ENCODE measurements at regions not wholly inside any gene's neighbourhood (a gene's known extent, or its start where the extent isn't known, plus 50 kb on each side); places are given as distances from the start of the nearest gene placed in this dataset.

DNA sequence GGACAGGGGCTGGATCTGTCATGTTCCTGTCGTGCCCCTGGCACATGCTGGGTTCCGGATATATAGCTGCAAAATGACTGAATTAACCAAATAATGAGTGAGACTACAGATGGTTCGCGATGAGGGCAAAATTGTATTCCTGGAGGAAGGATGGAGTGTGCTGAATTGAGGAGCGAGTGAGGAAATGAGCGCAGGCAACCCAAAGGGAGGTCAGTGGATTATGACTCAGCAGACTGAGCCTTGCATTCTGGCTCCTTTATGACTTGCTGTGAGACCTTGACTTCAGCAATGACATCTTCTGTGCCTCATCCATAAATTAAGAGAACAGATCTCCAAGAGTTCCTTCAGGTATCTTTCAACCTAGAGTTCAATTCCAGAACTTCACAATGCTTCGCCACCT lies 115.0 kb upstream of the CLDN10 start:
- DNase-seq (no peak), ATAC-seq (no peak)
- intact Hi-C loops (cut with DNase I) = no loop called here
- Histone ChIP-seq H3K27me3 (ENCODE audit: low read depth) (no peaks in the 10 kb centered on the region), H3K4me1 (peaks cover 4% of the 10 kb centered on the region), H3K4me3 (no peak overlapping the region), H3K9me3 (no peaks in the 10 kb centered on the region), H3K36me3 (no peaks in the 10 kb centered on the region), H3K27ac (no peak overlapping the region)
- TF ChIP-seq, protein P1, sequence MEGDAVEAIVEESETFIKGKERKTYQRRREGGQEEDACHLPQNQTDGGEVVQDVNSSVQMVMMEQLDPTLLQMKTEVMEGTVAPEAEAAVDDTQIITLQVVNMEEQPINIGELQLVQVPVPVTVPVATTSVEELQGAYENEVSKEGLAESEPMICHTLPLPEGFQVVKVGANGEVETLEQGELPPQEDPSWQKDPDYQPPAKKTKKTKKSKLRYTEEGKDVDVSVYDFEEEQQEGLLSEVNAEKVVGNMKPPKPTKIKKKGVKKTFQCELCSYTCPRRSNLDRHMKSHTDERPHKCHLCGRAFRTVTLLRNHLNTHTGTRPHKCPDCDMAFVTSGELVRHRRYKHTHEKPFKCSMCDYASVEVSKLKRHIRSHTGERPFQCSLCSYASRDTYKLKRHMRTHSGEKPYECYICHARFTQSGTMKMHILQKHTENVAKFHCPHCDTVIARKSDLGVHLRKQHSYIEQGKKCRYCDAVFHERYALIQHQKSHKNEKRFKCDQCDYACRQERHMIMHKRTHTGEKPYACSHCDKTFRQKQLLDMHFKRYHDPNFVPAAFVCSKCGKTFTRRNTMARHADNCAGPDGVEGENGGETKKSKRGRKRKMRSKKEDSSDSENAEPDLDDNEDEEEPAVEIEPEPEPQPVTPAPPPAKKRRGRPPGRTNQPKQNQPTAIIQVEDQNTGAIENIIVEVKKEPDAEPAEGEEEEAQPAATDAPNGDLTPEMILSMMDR (IDR thresholded peaks at IDR 0.05) = no peak

DNA sequence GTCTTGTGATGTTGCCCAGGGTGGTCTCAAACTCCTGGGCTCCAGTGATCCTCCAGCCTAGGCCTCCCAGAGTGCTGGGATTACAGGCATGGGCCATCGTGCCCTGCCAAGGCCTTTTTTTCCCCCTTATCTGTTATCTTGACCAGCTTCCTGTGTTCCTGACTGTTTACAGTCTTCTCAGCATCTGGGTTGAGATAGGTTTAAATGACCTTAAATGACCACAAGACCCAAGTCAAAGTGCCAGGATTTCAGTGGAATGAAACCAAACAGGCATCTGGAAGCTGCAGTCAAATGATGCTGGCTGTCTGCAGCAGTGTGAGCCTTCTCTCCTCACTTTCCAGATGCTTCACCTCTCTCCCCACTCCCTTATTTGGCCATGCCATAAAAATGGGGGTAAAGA lies 114.2 kb upstream of the CLDN10 start:
- no peak overlapping the region for H3K4me3 ChIP-seq
- DNase-seq (no peak), ATAC-seq (no peak)
- no peaks in the 10 kb centered on the region for H3K27me3 ChIP-seq (ENCODE audit: low read depth)
- intact Hi-C loops (cut with DNase I) = no loop called here
- no peaks in the 10 kb centered on the region for H3K9me3 ChIP-seq
- H3K27ac ChIP-seq = no peak overlapping the region
- no peaks in the 10 kb centered on the region for H3K36me3 ChIP-seq
- H3K4me1 ChIP-seq = peaks cover 4% of the 10 kb centered on the region
- TF ChIP-seq, protein P1 (IDR thresholded peaks at IDR 0.05) = no peak

DNA sequence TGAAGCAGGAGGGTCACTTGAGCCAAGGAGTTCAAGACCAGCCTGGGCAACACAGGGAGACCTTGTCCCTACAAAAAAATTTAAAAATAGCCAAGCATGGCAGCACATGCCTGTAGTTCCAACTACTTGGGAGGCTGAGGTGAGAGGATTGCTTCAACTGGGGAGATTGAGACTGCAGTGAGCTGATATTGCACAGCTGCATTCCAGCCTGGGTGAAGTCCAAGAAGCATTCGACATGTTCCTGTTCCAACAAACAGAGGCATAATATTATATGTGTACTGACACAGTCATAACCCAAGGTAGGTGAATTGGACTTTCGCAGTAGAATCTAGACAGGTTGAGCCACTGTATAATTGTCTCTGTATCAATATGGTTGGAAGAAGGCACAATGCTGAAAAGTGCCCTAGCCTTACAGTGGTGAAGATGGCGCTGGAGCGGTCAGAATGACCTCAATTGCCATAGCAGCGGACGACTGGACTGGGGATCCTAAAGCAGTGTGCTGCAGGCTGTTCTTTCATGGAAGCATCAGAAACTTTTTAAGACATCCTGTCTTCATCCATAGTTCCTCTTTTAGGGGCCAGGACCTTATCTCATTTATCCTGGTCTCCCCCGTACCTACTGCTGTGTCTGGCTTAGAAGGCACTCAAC lies 112.0 kb upstream of the CLDN10 start:
- ATAC-seq = no peak

DNA sequence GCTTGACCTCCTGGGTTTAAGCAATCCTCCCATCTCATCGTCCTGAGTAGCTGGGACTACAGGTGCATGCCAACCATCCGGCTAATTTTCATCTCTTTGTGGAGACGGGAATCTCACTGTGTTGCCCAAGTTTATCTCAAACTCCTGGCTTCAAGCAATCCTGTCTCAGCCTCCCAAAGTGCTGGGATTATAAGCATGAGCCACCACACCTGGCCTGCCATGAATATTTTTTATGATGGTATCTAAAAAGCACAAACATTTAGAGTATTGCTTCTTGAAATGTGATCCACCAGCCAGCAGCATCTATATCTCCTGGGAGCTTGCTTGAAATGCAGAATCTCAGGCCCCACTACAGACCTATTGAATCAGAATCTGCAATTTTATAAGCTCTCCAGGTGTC lies 111.2 kb upstream of the CLDN10 start:
- DNase-seq = no peak
- H3K36me3 ChIP-seq = no peaks in the 10 kb centered on the region
- H3K9me3 ChIP-seq = no peaks in the 10 kb centered on the region
- H3K27ac ChIP-seq = no peak overlapping the region
- ATAC-seq = no peak
- TF ChIP-seq, protein P1 (IDR thresholded peaks at IDR 0.05) = no peak
- peaks cover 4% of the 10 kb centered on the region for H3K4me1 ChIP-seq
- intact Hi-C loops (cut with DNase I) = no loop called here
- H3K27me3 ChIP-seq (ENCODE audit: low read depth) = no peaks in the 10 kb centered on the region
- H3K4me3 ChIP-seq = no peak overlapping the region

More for the DNA sequence above, 112.0 kb upstream of the CLDN10 start:
- no peaks in the 10 kb centered on the region for H3K36me3 ChIP-seq
- H3K4me3 ChIP-seq = no peak overlapping the region
- no peaks in the 10 kb centered on the region for H3K9me3 ChIP-seq
- no peak overlapping the region for H3K27ac ChIP-seq
- TF ChIP-seq, protein P1 (IDR thresholded peaks at IDR 0.05) = no peak
- intact Hi-C loops (cut with DNase I) = no loop called here
- H3K27me3 ChIP-seq (ENCODE audit: low read depth) = no peaks in the 10 kb centered on the region
- H3K4me1 ChIP-seq = peaks cover 4% of the 10 kb centered on the region
- no peak for DNase-seq

DNA sequence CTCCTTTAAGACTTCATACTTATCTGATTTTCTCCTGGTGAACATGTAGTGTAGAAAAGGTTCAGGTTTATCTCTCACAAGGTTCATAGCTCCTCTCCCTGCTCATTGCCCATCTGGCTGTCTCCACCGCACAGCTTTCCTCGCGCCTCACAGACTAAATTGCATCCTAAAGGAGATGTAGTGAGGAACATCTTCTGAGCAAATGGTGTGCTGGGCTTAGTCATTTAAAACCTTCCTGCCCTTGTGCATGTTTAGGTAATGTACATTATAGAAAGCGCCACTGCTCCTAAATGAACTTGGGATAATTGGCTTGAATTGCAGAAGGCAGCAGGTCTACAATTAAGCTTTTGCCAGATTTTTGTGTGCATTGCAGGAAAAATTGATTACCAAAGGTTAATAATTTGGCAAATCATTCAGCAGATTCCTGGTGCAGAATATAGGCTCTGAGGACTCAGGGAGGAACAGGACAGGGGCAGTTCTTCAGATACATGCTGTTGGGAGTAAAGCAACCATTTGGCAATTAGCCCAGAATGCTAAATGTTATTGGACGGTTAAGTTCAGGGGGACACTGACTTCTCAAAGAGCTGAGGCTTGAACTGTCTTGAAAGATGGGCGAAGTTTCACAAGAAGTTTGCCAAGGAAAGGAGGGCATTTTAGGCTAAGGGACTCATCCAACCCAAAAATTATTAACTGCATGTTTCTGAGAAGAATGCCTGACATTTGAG lies 108.4 kb upstream of the CLDN10 start:
- Histone ChIP-seq H3K9me3 (no peaks in the 10 kb centered on the region), H3K27me3 (ENCODE audit: low read depth) (no peaks in the 10 kb centered on the region), H3K27ac (no peak overlapping the region), H3K36me3 (no peaks in the 10 kb centered on the region), H3K4me3 (no peak overlapping the region), H3K4me1 (no peaks in the 10 kb centered on the region)
- ATAC-seq (no peak), DNase-seq (no peak)
- TF ChIP-seq, protein P1 (IDR thresholded peaks at IDR 0.05) = no peak
- intact Hi-C loops (cut with DNase I) = no loop called here

All from lower lobe of right lung (tissue), 2 donors.